Sigmoid colon (tissue), 6 donors: ENCODE measurements at regions not wholly inside any gene's neighbourhood (a gene's known extent, or its start where the extent isn't known, plus 50 kb on each side); places are given as distances from the start of the nearest gene placed in this dataset.

Experiments used
- DNase-seq: peaks from one replicate; pipeline ENCODE4 v3.0.0-alpha.2; 2019
- H3K27ac ChIP-seq, 4 donors: fragments of 200-600 bp; sonication (generic); one replicate each; pipeline ENCODE4 v1.5.1; 2016 to 2019; ENCODE audit warnings: mild to moderate bottlenecking in 1 of 4
- H3K27me3 ChIP-seq, 3 donors: fragments of 200-600 bp; sonication (generic); one replicate each; pipeline ENCODE4 v1.5.1; 2019; ENCODE audit warnings: mild to moderate bottlenecking in 1 of 3
- H3K36me3 ChIP-seq, 4 donors: fragments of 200-600 bp; sonication (generic); one replicate each; pipeline ENCODE4 v1.5.1; 2016 to 2019
- H3K4me1 ChIP-seq, 4 donors: fragments of 200-600 bp; sonication (generic); one replicate each; pipeline ENCODE4 v1.5.1; 2017 to 2019
- H3K4me3 ChIP-seq, 4 donors: fragments of 200-600 bp; sonication (generic); one replicate each; pipeline ENCODE4 v1.5.1; 2017 to 2019; ENCODE audit warnings: mild to moderate bottlenecking in 2 of 4, moderate library complexity in 1 of 4
- H3K9me3 ChIP-seq, 4 donors: fragments of 200-600 bp in 3 of 4; sonication (generic) in 3 of 4; one replicate each; pipeline versions ENCODE4 v1.5.1 to v1.6.1; 2013 to 2019
- EP300 ChIP-seq, 4 donors: sonication (generic); formaldehyde crosslinking; IDR thresholded peaks; one replicate each; pipeline ENCODE4 v1.6.1; 2017; ENCODE audit warnings: antibody characterized with exemption in 4 of 4
- POLR2A ChIP-seq, 2 donors: fragments of 450-650 bp; IDR thresholded peaks; one replicate each; pipeline ENCODE4 v1.6.1; 2016; ENCODE audit warnings: antibody characterized with exemption in 2 of 2, mild to moderate bottlenecking in 2 of 2, moderate library complexity in 2 of 2
- POLR2AphosphoS5 ChIP-seq, 4 donors: sonication (generic); formaldehyde crosslinking; IDR thresholded peaks; one replicate each; pipeline ENCODE4 v1.6.1; 2017; ENCODE audit warnings: antibody characterized with exemption in 4 of 4
- WGBS, 2 donors: extraction: QIAGEN DNeasy Blood & Tissue Kit; methylation state at CpG; one replicate each; pipeline ENCODE4 v1.1.7; 2013; 5-methylcytosine and 5-hydroxymethylcytosine counted together
- intact Hi-C: fragments of 100-400 bp; cut with DNase I; formaldehyde crosslinking; loops from one replicate; pipeline ENCODE4 v1.15.1; 2023
- TF ChIP-seq, protein P1 (sequence below), 4 experiments: fragments of 450-650 bp in 3 of 4; fragments of 200-600 bp in 1 of 4; IDR thresholded peaks; one replicate each; pipeline ENCODE4 v1.5.1; 2016 to 2019; ENCODE audit warnings: antibody characterized with exemption in 4 of 4, mild to moderate bottlenecking in 3 of 4, moderate library complexity in 2 of 4
- donor health status: healthy with polysubstance abuse.
- donor health status: healthy.

DNA sequence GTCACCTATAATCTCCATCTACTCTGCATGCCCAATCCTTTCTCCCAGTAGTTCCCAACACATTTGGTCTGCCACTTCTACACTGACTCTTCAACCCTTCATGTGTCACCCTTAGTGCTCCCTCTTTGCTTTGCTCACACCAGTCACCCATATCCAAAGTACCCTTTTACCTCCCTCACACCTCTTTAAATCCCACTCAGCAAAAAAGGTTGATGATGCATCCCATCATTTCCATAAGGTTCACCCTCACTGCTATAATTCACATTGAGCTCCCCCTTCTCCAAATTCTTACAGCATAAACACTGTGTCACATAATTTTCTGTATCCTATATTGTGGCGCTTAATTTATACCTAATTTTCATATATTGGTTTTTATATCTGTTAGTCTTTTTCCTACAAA is 83.8 kb upstream of the ATP1B1 start:
- Histone ChIP-seq H3K4me3 (no peak overlapping the region), H3K27ac (no peak overlapping the region), H3K9me3 (no peaks in the 10 kb centered on the region), H3K36me3 (no peaks in the 10 kb centered on the region), H3K4me1 (no peaks in the 10 kb centered on the region), H3K27me3 (no peaks in the 10 kb centered on the region)
- DNase-seq = no peak
- intact Hi-C loops = no loop called here
- TF ChIP-seq EP300 (IDR thresholded peaks at IDR 0.05) = no peak
- no peak for TF ChIP-seq POLR2AphosphoS5 (IDR thresholded peaks at IDR 0.05)
- WGBS, 2 donors = 98 to 100% methylated on average over 1 of the region's 1 CpG

DNA sequence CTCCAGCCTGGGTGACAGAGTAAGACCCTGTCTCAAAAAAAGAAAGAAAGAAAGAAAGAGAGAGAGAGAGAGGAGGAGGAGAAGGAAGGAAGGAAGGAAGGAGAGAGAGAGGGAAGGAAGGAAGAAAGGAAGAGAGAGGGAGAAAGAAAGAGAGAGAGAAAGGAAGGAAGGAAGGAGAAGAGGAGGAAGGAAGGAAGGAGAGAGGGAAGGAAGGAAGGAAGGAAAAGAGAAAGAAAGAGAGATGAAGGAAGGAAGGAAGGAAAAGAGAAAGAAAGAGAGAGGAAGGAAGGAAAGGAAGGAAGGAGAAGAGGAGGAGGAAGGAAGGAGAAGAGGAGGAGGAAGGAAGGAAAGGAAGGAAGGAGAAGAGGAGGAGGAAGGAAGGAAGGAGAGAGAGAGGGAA is 82.2 kb upstream of the ATP1B1 start:
- TF ChIP-seq EP300 (IDR thresholded peaks at IDR 0.05) (no peak), POLR2A (IDR thresholded peaks at IDR 0.05) (no peak)
- no peak for DNase-seq
- Histone ChIP-seq H3K27me3 (no peaks in the 10 kb centered on the region), H3K36me3 (no peaks in the 10 kb centered on the region), H3K9me3 (no peaks in the 10 kb centered on the region), H3K4me1 (no peaks in the 10 kb centered on the region), H3K4me3 (no peak overlapping the region), H3K27ac (no peak overlapping the region)
- intact Hi-C loops = no loop called here

DNA sequence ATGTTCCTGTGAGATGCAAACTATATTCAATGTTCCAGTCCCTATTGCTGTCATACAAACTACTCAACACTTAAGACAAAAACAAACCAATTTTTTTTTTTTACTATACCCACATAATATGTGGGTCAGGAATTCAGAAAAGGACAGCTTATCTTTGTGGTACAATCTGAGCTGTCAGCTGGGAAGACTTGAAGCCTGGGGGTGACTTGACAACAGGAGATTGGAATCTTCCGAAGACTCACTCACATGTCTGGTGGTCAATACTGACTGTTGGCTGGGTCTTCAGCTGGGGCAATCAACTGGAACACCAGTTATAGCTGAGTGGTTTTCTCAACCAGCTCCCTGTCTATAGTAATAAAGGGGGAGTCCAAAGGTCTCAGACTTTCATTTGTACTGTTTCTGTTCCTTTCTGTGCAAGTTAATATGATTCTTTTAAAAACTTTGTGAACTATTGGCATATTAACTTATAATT is 81.7 kb upstream of the ATP1B1 start:
- Histone ChIP-seq H3K27me3 (no peaks in the 10 kb centered on the region), H3K36me3 (no peaks in the 10 kb centered on the region), H3K4me1 (no peaks in the 10 kb centered on the region), H3K4me3 (no peak overlapping the region), H3K9me3 (no peaks in the 10 kb centered on the region), H3K27ac (no peak overlapping the region)
- 35 to 72% methylated on average over 1 of the region's 1 CpG for WGBS, 2 donors
- DNase-seq = no peak
- TF ChIP-seq POLR2A (IDR thresholded peaks at IDR 0.05) = no peak
- TF ChIP-seq POLR2AphosphoS5 (IDR thresholded peaks at IDR 0.05) = no peak
- no peak for TF ChIP-seq EP300 (IDR thresholded peaks at IDR 0.05)
- TF ChIP-seq, protein P1, sequence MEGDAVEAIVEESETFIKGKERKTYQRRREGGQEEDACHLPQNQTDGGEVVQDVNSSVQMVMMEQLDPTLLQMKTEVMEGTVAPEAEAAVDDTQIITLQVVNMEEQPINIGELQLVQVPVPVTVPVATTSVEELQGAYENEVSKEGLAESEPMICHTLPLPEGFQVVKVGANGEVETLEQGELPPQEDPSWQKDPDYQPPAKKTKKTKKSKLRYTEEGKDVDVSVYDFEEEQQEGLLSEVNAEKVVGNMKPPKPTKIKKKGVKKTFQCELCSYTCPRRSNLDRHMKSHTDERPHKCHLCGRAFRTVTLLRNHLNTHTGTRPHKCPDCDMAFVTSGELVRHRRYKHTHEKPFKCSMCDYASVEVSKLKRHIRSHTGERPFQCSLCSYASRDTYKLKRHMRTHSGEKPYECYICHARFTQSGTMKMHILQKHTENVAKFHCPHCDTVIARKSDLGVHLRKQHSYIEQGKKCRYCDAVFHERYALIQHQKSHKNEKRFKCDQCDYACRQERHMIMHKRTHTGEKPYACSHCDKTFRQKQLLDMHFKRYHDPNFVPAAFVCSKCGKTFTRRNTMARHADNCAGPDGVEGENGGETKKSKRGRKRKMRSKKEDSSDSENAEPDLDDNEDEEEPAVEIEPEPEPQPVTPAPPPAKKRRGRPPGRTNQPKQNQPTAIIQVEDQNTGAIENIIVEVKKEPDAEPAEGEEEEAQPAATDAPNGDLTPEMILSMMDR (IDR thresholded peaks at IDR 0.05) = no peak
- intact Hi-C loops = no loop called here

DNA sequence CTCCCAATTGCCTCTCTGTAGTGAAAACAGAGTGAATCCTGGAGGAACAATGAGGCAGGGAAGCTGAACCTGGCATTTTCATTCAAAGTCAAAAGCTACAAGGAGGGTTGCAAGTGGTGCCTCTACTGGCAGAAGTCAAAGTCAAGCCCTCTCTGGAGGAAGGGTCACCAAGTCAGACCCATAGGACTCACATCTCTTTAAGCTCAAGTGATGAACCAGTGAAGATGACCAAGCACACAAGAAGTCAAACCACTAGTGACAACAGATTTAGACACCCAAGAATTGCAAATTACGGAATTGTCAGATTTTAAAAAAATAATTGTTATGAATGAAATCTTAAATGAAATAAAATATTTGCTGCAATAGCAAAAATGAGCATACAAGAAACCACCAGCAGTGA is 81.1 kb upstream of the ATP1B1 start:
- Histone ChIP-seq H3K27me3 (no peaks in the 10 kb centered on the region), H3K27ac (no peak overlapping the region), H3K9me3 (no peaks in the 10 kb centered on the region), H3K4me3 (no peak overlapping the region), H3K4me1 (no peaks in the 10 kb centered on the region), H3K36me3 (no peaks in the 10 kb centered on the region)
- TF ChIP-seq, protein P1 (IDR thresholded peaks at IDR 0.05) = no peak
- TF ChIP-seq EP300 (IDR thresholded peaks at IDR 0.05) = no peak
- TF ChIP-seq POLR2AphosphoS5 (IDR thresholded peaks at IDR 0.05) = no peak
- no peak for TF ChIP-seq POLR2A (IDR thresholded peaks at IDR 0.05)
- 92 to 96% methylated on average over 1 of the region's 1 CpG for WGBS, 2 donors
- intact Hi-C loops = no loop called here
- DNase-seq = no peak

DNA sequence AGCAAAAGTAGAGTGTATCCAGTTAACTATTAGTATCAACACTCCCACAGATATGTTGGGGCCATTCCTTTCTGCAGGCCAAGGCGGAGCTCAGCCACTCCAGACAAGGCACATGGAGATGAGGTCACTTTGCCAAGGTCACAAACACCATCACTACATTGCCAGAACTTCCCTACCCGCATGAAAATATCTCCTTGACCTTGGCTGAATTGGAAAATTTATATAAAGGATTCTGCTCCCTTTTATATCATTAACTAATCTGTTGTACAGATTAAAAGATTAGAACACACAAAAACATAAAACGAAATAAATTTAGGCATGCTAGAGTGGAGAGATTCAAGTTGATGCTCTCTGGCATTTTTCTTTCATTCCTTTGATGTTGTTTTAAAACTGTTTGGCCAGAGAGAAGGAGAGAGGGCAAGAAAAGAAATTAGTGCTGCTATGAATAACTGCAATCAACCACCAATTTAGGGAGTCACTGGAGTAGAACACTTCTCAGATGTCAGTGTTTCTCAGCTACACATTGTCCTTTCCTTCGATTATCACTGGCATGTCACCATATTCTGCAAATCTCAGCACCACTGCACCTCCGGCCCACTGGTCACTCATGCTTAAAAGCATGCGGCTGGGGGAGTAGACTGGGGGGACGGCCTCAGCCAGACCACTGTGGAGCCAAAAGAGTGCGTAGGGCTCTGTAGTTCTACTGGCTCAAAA is 78.7 kb upstream of the ATP1B1 start:
- no peak for DNase-seq
- Histone ChIP-seq H3K9me3 (no peaks in the 10 kb centered on the region), H3K4me3 (no peak overlapping the region), H3K36me3 (no peaks in the 10 kb centered on the region), H3K27ac (no peak overlapping the region), H3K27me3 (no peaks in the 10 kb centered on the region), H3K4me1 (peaks cover 0 to 4% (median 0%) of the 10 kb centered on the region in 4 donors)
- no peak for TF ChIP-seq POLR2A (IDR thresholded peaks at IDR 0.05)
- no peak for TF ChIP-seq EP300 (IDR thresholded peaks at IDR 0.05)
- no peak for TF ChIP-seq POLR2AphosphoS5 (IDR thresholded peaks at IDR 0.05)
- TF ChIP-seq, protein P1 (IDR thresholded peaks at IDR 0.05) = no peak
- intact Hi-C loops = no loop called here
- WGBS, 2 donors = 89 to 94% methylated on average over 8 of the region's 8 CpGs
